Spleen (tissue), 11 donors: ENCODE measurements at regions not wholly inside any gene's neighbourhood (a gene's known extent, or its start where the extent isn't known, plus 50 kb on each side); places are given as distances from the start of the nearest gene placed in this dataset.
"Not testable (repeated sequence)": the region's sequence is repeated elsewhere in the genome, so short reads cannot be mapped to it uniquely, and the experiment has no call there.

Experiments
- DNase-seq: peaks from one replicate; pipeline ENCODE4 v3.0.0-alpha.2; 2020
- H3K27ac ChIP-seq, 8 donors: fragments of 200-600 bp; sonication (generic) in 7 of 8; 1 replicate in 4 of 8; 2 replicates in 4 of 8; pipeline versions ENCODE4 v1.5.0 to v1.8.0; 2016 to 2021; ENCODE audit warnings: inconsistent platforms in 4 of 8, mild to moderate bottlenecking in 4 of 8, moderate library complexity in 1 of 8
- H3K27me3 ChIP-seq, 7 donors: fragments of 200-600 bp; sonication (generic) in 6 of 7; replicated peaks in 1 of 7; 1 replicate in 4 of 7; 2 replicates in 3 of 7; pipeline versions ENCODE4 v1.5.0 to v1.8.0; 2016 to 2021; ENCODE audit warnings: inconsistent platforms in 3 of 7, mild to moderate bottlenecking in 1 of 7
- H3K36me3 ChIP-seq, 6 donors: fragments of 200-600 bp; sonication (generic) in 5 of 6; 1 replicate in 4 of 6; 2 replicates in 2 of 6; pipeline versions ENCODE4 v1.5.0 to v1.8.0; 2016 to 2021; ENCODE audit warnings: inconsistent platforms in 2 of 6
- H3K4me1 ChIP-seq, 6 donors: fragments of 200-600 bp; sonication (generic) in 5 of 6; 1 replicate in 3 of 6; 2 replicates in 3 of 6; pipeline versions ENCODE4 v1.5.0 to v1.8.0; 2016 to 2021; ENCODE audit warnings: inconsistent platforms in 3 of 6
- H3K4me3 ChIP-seq, 8 donors: fragments of 200-600 bp; sonication (generic) in 7 of 8; 1 replicate in 4 of 8; 2 replicates in 4 of 8; pipeline versions ENCODE4 v1.5.0 to v1.8.0; 2016 to 2021; ENCODE audit warnings: inconsistent platforms in 4 of 8, mild to moderate bottlenecking in 4 of 8, moderate library complexity in 2 of 8
- H3K9me3 ChIP-seq, 8 donors: fragments of 200-600 bp; sonication (generic) in 7 of 8; 1 replicate in 4 of 8; 2 replicates in 4 of 8; pipeline versions ENCODE4 v1.5.0 to v1.8.0; 2016 to 2021; ENCODE audit warnings: inconsistent platforms in 4 of 8
- CTCF ChIP-seq, 11 experiments: fragments of 200-600 bp in 7 of 11; fragments of 450-650 bp in 4 of 11; sonication (generic) in 4 of 11; IDR thresholded peaks in 8 of 11; conservative IDR thresholded peaks in 3 of 11; 1 replicate in 7 of 11; 2 replicates in 4 of 11; pipeline versions ENCODE4 v1.4.0 to v1.8.0; 2016 to 2021; ENCODE audit warnings: antibody characterized with exemption in 11 of 11, inconsistent platforms in 4 of 11, mild to moderate bottlenecking in 1 of 11
- POLR2A ChIP-seq, 3 donors: fragments of 450-650 bp; IDR thresholded peaks; one replicate each; pipeline ENCODE4 v1.5.1; 2017; ENCODE audit warnings: antibody characterized with exemption in 3 of 3, mild to moderate bottlenecking in 1 of 3
- POLR2AphosphoS5 ChIP-seq, 3 donors: sonication (generic); formaldehyde crosslinking; IDR thresholded peaks; one replicate each; pipeline ENCODE4 v1.5.1; 2017; ENCODE audit warnings: antibody characterized with exemption in 3 of 3
- WGBS, 5 donors: extraction: QIAGEN DNeasy Blood & Tissue Kit in 3 of 5; methylation state at CpG; one replicate each; pipeline versions ENCODE4 v1.1.5 to v1.1.7; 2013 to 2018; 5-methylcytosine and 5-hydroxymethylcytosine counted together
- intact Hi-C: fragments of 100-400 bp; cut with DNase I; formaldehyde crosslinking; loops from one replicate; pipeline ENCODE4 v1.15.0; 2023; ENCODE audit warnings: low total_unique reads
- donor health status: healthy with polysubstance abuse.
- donor health status: DM: no; HTN: no; CAD: no; lungs with moderate emphysema.
- donor health status: DM: no; HTN: no; CAD: no.
- donor health status: Bipolar disorder and iron deficiency.
- donor health status: healthy.
- donor health status: DM: no; HTN: no; CAD: no.
- donor health status: DM: yes; HTN: yes; CAD: no.

GRCh38 chr6:165841153-165841558 lies 178.1 kb upstream of the PDE10A start:
- Histone ChIP-seq H3K27me3 (peaks cover 0 to 40% (median 4%) of the 10 kb centered on the region in 7 donors), H3K27ac (no peak overlapping the region), H3K4me1 (no peaks in the 10 kb centered on the region), H3K9me3 (no peaks in the 10 kb centered on the region), H3K4me3 (no peak overlapping the region), H3K36me3 (no peaks in the 10 kb centered on the region)
- WGBS, 5 donors: 73 to 91% (median 88%) methylated on average over 9 of the region's 9 CpGs
- intact Hi-C loops: no loop called here
- DNase-seq: no peak
- TF ChIP-seq CTCF (IDR thresholded peaks at IDR 0.05 in 8 of 11, conservative IDR thresholded peaks at IDR 0.05 in 3 of 11) (no peak), POLR2A (IDR thresholded peaks at IDR 0.05) (no peak), POLR2AphosphoS5 (IDR thresholded peaks at IDR 0.05) (no peak)

GRCh38 chr6:165837948-165838745 lies 175.1 kb upstream of the PDE10A start:
- Histone ChIP-seq H3K4me3 (no peak overlapping the region), H3K36me3 (no peaks in the 10 kb centered on the region), H3K4me1 (peaks cover 0 to 15% (median 0%) of the 10 kb centered on the region in 6 donors), H3K9me3 (no peaks in the 10 kb centered on the region), H3K27ac (no peak overlapping the region), H3K27me3 (peaks cover 0 to 44% (median 6%) of the 10 kb centered on the region in 7 donors)
- intact Hi-C loops: loop anchor here (10.0 kb wide), 1 partner anchor 113 kb away; no protein-coding TSS in a partner anchor
- TF ChIP-seq POLR2AphosphoS5 (IDR thresholded peaks at IDR 0.05): no peak
- TF ChIP-seq POLR2A (IDR thresholded peaks at IDR 0.05): no peak
- no peak for TF ChIP-seq CTCF (IDR thresholded peaks at IDR 0.05 in 8 of 11, conservative IDR thresholded peaks at IDR 0.05 in 3 of 11)
- DNase-seq: no peak
- WGBS, 5 donors: 49 to 57% (median 54%) methylated on average over 9 of the region's 9 CpGs

- DNase-seq, H3K27ac ChIP-seq, H3K36me3 ChIP-seq, H3K9me3 ChIP-seq, H3K4me3 ChIP-seq: not testable (repeated sequence)
- H3K4me1 ChIP-seq: peaks cover 0 to 20% (median 0%) of the 10 kb centered on the region in 6 donors
- WGBS, 5 donors: 87 to 92% (median 91%) methylated on average over 4 of the region's 4 CpGs
- intact Hi-C loops: loop anchor here (10.0 kb wide), 1 partner anchor 112 kb away; no protein-coding TSS in a partner anchor
- peaks cover 0 to 46% (median 7%) of the 10 kb centered on the region in 7 donors for H3K27me3 ChIP-seq
Measured at GRCh38 chr6:165836648-165837047, 173.6 kb upstream of the PDE10A start.

- intact Hi-C loops: loop anchor here (10.0 kb wide), 1 partner anchor 111 kb away; no protein-coding TSS in a partner anchor
- Histone ChIP-seq H3K27ac (no peak overlapping the region), H3K4me1 (peaks cover 0 to 20% (median 0%) of the 10 kb centered on the region in 6 donors), H3K27me3 (peaks cover 0 to 46% (median 7%) of the 10 kb centered on the region in 7 donors), H3K4me3 (no peak overlapping the region), H3K9me3 (no peaks in the 10 kb centered on the region), H3K36me3 (no peaks in the 10 kb centered on the region)
- no peak for TF ChIP-seq POLR2A (IDR thresholded peaks at IDR 0.05)
- peak in 2 of 3 donors; percentile 41 to 59 for TF ChIP-seq POLR2AphosphoS5 (IDR thresholded peaks at IDR 0.05)
- no peak for TF ChIP-seq CTCF (IDR thresholded peaks at IDR 0.05 in 8 of 11, conservative IDR thresholded peaks at IDR 0.05 in 3 of 11)
- WGBS, 5 donors: 24 to 40% (median 37%) methylated on average over 7 to 13 of the region's 13 CpGs
- DNase-seq: no peak
Measured at GRCh38 chr6:165835410-165835851, 172.4 kb upstream of the PDE10A start.
